Trophoblast cell (in vitro differentiated cells and primary cell): ENCODE measurements at regions not wholly inside any gene's neighbourhood (a gene's known extent, or its start where the extent isn't known, plus 50 kb on each side); places are given as distances from the start of the nearest gene placed in this dataset.

Experiments used
- DNase-seq, 2 donors: peaks; one replicate each; pipeline ENCODE4 v3.0.0-alpha.2; 2016
- H2AFZ ChIP-seq: 2 replicates; pipeline ENCODE4 v1.6.1; 2013; ENCODE audit warnings: low read length, moderate library complexity, mild to moderate bottlenecking; ENCODE audit not compliant: insufficient read depth, poor library complexity
- H2AK5ac ChIP-seq: 2 replicates; pipeline ENCODE4 v1.6.1; 2013; ENCODE audit warnings: mild to moderate bottlenecking, low read length
- H2BK120ac ChIP-seq: 2 replicates; pipeline ENCODE4 v1.6.1; 2013; ENCODE audit warnings: low read length, mild to moderate bottlenecking, moderate library complexity; ENCODE audit not compliant: insufficient read depth, poor library complexity
- H2BK12ac ChIP-seq: 2 replicates; pipeline ENCODE4 v1.6.1; 2013; ENCODE audit warnings: mild to moderate bottlenecking, low read length, moderate library complexity
- H2BK5ac ChIP-seq: 2 replicates; pipeline ENCODE4 v1.6.1; 2013; ENCODE audit warnings: low read length, low read depth, moderate library complexity, mild to moderate bottlenecking; ENCODE audit not compliant: poor library complexity
- H3K14ac ChIP-seq: 2 replicates; pipeline ENCODE4 v1.6.1; 2013; ENCODE audit warnings: mild to moderate bottlenecking, low read length
- H3K18ac ChIP-seq: 2 replicates; pipeline ENCODE4 v1.6.1; 2013; ENCODE audit warnings: mild to moderate bottlenecking, low read length
- H3K23ac ChIP-seq: 2 replicates; pipeline ENCODE4 v1.6.1; 2013; ENCODE audit warnings: low read length
- H3K27ac ChIP-seq: 2 replicates; pipeline ENCODE4 v1.5.1; 2013; ENCODE audit warnings: low read depth, mild to moderate bottlenecking, inconsistent platforms, low read length, moderate library complexity
- H3K27me3 ChIP-seq: 2 replicates; pipeline ENCODE4 v1.6.1; 2013; ENCODE audit warnings: inconsistent platforms, mild to moderate bottlenecking, low read length, moderate library complexity; ENCODE audit not compliant: insufficient read depth
- H3K36me3 ChIP-seq, 2 experiments: 1 replicate in 1 of 2; 2 replicates in 1 of 2; pipeline ENCODE4 v1.6.1; 2013; ENCODE audit warnings: low read length in 2 of 2, mild to moderate bottlenecking in 2 of 2, moderate library complexity in 1 of 2; ENCODE audit not compliant: insufficient read depth in 2 of 2, control insufficient read depth in 1 of 2
- H3K4ac ChIP-seq: 2 replicates; pipeline ENCODE4 v1.6.1; 2013; ENCODE audit warnings: low read depth, mild to moderate bottlenecking, low read length, moderate library complexity
- H3K4me1 ChIP-seq, 2 experiments: 1 replicate in 1 of 2; 2 replicates in 1 of 2; pipeline ENCODE4 v1.6.1; 2013; ENCODE audit warnings: low read length in 2 of 2, mild to moderate bottlenecking in 2 of 2, moderate library complexity in 1 of 2; ENCODE audit not compliant: insufficient read depth in 2 of 2, control insufficient read depth in 1 of 2
- H3K4me2 ChIP-seq: 2 replicates; pipeline ENCODE4 v1.6.1; 2013; ENCODE audit warnings: inconsistent platforms, mild to moderate bottlenecking, low read length, moderate library complexity
- H3K4me3 ChIP-seq: 2 replicates; pipeline ENCODE4 v1.5.1; 2013; ENCODE audit warnings: mild to moderate bottlenecking, low read depth, low read length, inconsistent platforms
- H3K79me1 ChIP-seq: one replicate; pipeline ENCODE4 v1.6.1; 2013; ENCODE audit warnings: low read length
- H3K79me2 ChIP-seq: 2 replicates; pipeline ENCODE4 v1.6.1; 2013; ENCODE audit warnings: low read length, mild to moderate bottlenecking; ENCODE audit not compliant: control insufficient read depth, insufficient read depth, poor library complexity
- H3K9ac ChIP-seq: 2 replicates; pipeline ENCODE4 v1.6.1; 2013; ENCODE audit warnings: mild to moderate bottlenecking, low read length
- H3K9me3 ChIP-seq: 2 replicates; pipeline ENCODE4 v1.6.1; 2013; ENCODE audit warnings: low read depth, mild to moderate bottlenecking, control low read depth, inconsistent platforms, low read length; ENCODE audit not compliant: insufficient read depth
- H4K12ac ChIP-seq: 2 replicates; pipeline ENCODE4 v1.6.1; 2013; ENCODE audit warnings: low read depth, mild to moderate bottlenecking, low read length, moderate library complexity
- H4K8ac ChIP-seq: 2 replicates; pipeline ENCODE4 v1.6.1; 2013; ENCODE audit warnings: low read depth, mild to moderate bottlenecking, low read length, moderate library complexity
- H4K91ac ChIP-seq: one replicate; pipeline ENCODE4 v1.6.1; 2013; ENCODE audit warnings: low read depth, mild to moderate bottlenecking, low read length, moderate library complexity
- WGBS: extraction: QIAGEN DNeasy Blood & Tissue Kit; methylation state at CpG from one replicate; pipeline ENCODE4 v1.1.7; 2013; ENCODE audit warnings: missing lambda C conversion rate; ENCODE audit not compliant: insufficient read length, insufficient coverage; ENCODE audit errors: extremely low coverage; 5-methylcytosine and 5-hydroxymethylcytosine counted together

GRCh38 chr5:68618501-68618900 lies 402.9 kb downstream of the PIK3R1 start:
- Histone ChIP-seq H3K9me3 (no peaks in the 10 kb centered on the region), H3K79me1 (no peaks in the 10 kb centered on the region), H3K23ac (no peak overlapping the region), H3K14ac (no peak overlapping the region), H2AK5ac (no peak overlapping the region), H3K79me2 (no peaks in the 10 kb centered on the region), H3K4ac (no peak overlapping the region), H2AFZ (no peak overlapping the region), H3K4me3 (no peak overlapping the region), H4K12ac (no peak overlapping the region), H3K27ac (no peak overlapping the region), H3K4me1 (no peaks in the 10 kb centered on the region), H2BK120ac (no peak overlapping the region), H4K91ac (no peak overlapping the region), H4K8ac (no peak overlapping the region), H3K18ac (no peak overlapping the region), H3K4me2 (no peak overlapping the region), H3K36me3 (no peaks in the 10 kb centered on the region), H2BK5ac (no peak overlapping the region), H2BK12ac (no peak overlapping the region), H3K9ac (no peak overlapping the region), H3K27me3 (no peaks in the 10 kb centered on the region)
- DNase-seq = no peak
- WGBS = no CpG with 5 or more reads among the region's 2 CpGs

- Histone ChIP-seq H4K12ac (no peak overlapping the region), H3K79me1 (no peaks in the 10 kb centered on the region), H3K4me3 (no peak overlapping the region), H2BK5ac (no peak overlapping the region), H3K4me2 (no peak overlapping the region), H3K79me2 (no peaks in the 10 kb centered on the region), H3K23ac (no peak overlapping the region), H3K27me3 (no peaks in the 10 kb centered on the region), H4K8ac (no peak overlapping the region), H4K91ac (no peak overlapping the region), H3K9me3 (no peaks in the 10 kb centered on the region), H3K27ac (no peak overlapping the region), H2BK12ac (no peak overlapping the region), H3K4ac (no peak overlapping the region), H2AFZ (no peak overlapping the region), H3K18ac (no peak overlapping the region), H3K14ac (no peak overlapping the region), H3K9ac (no peak overlapping the region), H2AK5ac (no peak overlapping the region), H3K4me1 (no peaks in the 10 kb centered on the region), H3K36me3 (no peaks in the 10 kb centered on the region), H2BK120ac (no peak overlapping the region)
- no CpG with 5 or more reads among the region's 7 CpGs for WGBS
- no peak for DNase-seq
Observed at GRCh38 chr5:68627001-68627400, 411.4 kb downstream of the PIK3R1 start.

DNA sequence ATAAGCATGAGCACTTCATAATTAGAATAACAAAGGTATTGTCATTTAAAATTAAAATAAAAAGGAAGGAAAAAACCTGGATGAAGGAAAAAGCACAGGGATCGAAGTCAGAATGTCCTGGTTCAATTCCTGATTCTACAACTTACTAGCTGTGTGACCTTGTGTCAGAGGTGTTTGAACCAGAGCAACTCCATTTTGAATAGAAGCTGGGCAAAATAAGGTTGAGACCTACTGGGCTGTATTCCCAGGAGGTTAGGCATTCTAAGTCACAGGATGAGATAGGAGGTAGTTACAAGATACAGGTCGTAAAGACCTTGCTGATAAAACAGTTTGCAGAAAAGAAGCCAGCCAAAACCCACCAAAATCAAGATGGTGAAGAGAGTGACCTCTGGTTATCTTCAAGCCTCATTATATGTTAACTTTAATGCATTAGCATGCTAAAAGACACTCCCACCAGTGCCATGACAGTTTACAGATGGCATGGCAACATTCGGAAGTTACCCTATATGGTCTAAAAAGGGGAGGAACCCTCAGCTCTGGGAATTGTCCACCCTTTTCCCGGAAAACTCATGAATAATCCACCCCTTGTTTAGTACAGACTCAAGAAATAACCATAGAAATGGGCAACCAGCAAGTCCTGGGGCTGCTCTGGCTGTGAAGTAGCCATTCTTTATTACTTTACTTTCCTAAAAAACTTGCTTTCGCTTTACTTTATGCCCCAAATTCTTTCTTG lies 412.7 kb downstream of the PIK3R1 start:
- Histone ChIP-seq H2BK120ac (no peak overlapping the region), H4K12ac (no peak overlapping the region), H3K23ac (no peak overlapping the region), H2BK12ac (no peak overlapping the region), H2AK5ac (no peak overlapping the region), H3K4me3 (no peak overlapping the region), H3K36me3 (no peaks in the 10 kb centered on the region), H3K4ac (no peak overlapping the region), H3K9me3 (no peaks in the 10 kb centered on the region), H3K27me3 (no peaks in the 10 kb centered on the region), H3K4me1 (no peaks in the 10 kb centered on the region), H3K9ac (no peak overlapping the region), H4K8ac (no peak overlapping the region), H3K27ac (no peak overlapping the region), H2BK5ac (no peak overlapping the region), H3K4me2 (no peak overlapping the region), H3K18ac (no peak overlapping the region), H4K91ac (no peak overlapping the region), H3K14ac (no peak overlapping the region), H3K79me2 (no peaks in the 10 kb centered on the region), H3K79me1 (no peaks in the 10 kb centered on the region), H2AFZ (no peak overlapping the region)
- DNase-seq = no peak
- no CpG with 5 or more reads among the region's 5 CpGs for WGBS

- no peak overlapping the region for H3K4me3 ChIP-seq
- no peaks in the 10 kb centered on the region for H3K79me1 ChIP-seq
- no peak overlapping the region for H3K27ac ChIP-seq
- DNase-seq = no peak
- H3K4me1 ChIP-seq = no peaks in the 10 kb centered on the region
- no peak overlapping the region for H3K14ac ChIP-seq
- H3K9ac ChIP-seq = no peak overlapping the region
- H3K4ac ChIP-seq = no peak overlapping the region
- no peak overlapping the region for H4K8ac ChIP-seq
- no peak overlapping the region for H4K12ac ChIP-seq
- no peak overlapping the region for H3K23ac ChIP-seq
- H2BK12ac ChIP-seq = no peak overlapping the region
- H3K79me2 ChIP-seq = no peaks in the 10 kb centered on the region
- no peaks in the 10 kb centered on the region for H3K36me3 ChIP-seq
- no peak overlapping the region for H2BK5ac ChIP-seq
- no peak overlapping the region for H3K18ac ChIP-seq
- H3K27me3 ChIP-seq = no peaks in the 10 kb centered on the region
- H3K4me2 ChIP-seq = no peak overlapping the region
- no peak overlapping the region for H2BK120ac ChIP-seq
- H3K9me3 ChIP-seq = no peaks in the 10 kb centered on the region
- no peak overlapping the region for H2AFZ ChIP-seq
- H2AK5ac ChIP-seq = no peak overlapping the region
- H4K91ac ChIP-seq = no peak overlapping the region
- no CpG with 5 or more reads among the region's 1 CpG for WGBS
Observed at GRCh38 chr5:68630354-68630753, 414.8 kb downstream of the PIK3R1 start.
